Stimulated activated memory B cell treated with anti-CD40 and anti-IgM and Interleukin-4, amounts not matched to agents 10 μg/mL and 1 μg/mL and 100 μg/mL, for 72 hours (primary cell): ENCODE measurements at regions not wholly inside any gene's neighbourhood (a gene's known extent, or its start where the extent isn't known, plus 50 kb on each side); places are given as distances from the start of the nearest gene placed in this dataset.

Experiments used
- ATAC-seq: fragments of 150-1000 bp; cut with Tn5 transposase; 2 replicates; pipeline ENCODE4 v1.10.0; 2021
- H3K27ac Mint-ChIP-seq: one replicate; pipeline ENCODE4 v1.8.0; 2022; ENCODE audit warnings: mild to moderate bottlenecking, mixed read lengths
- H3K27me3 Mint-ChIP-seq: one replicate; pipeline ENCODE4 v1.8.0; 2022; ENCODE audit warnings: mixed read lengths
- H3K36me3 Mint-ChIP-seq: one replicate; pipeline ENCODE4 v1.8.0; 2022; ENCODE audit warnings: mixed read lengths
- H3K4me1 Mint-ChIP-seq: one replicate; pipeline ENCODE4 v1.8.0; 2022; ENCODE audit warnings: mixed read lengths
- H3K4me3 Mint-ChIP-seq: one replicate; pipeline ENCODE4 v1.8.0; 2022; ENCODE audit warnings: mild to moderate bottlenecking, moderate library complexity, mixed read lengths
- H3K9me3 Mint-ChIP-seq: one replicate; pipeline ENCODE4 v1.8.0; 2022; ENCODE audit warnings: mixed read lengths

GRCh38 chr1:235006816-235007215, 121.8 kb downstream of the TOMM20 start:
- Mint-ChIP-seq H3K4me3 (no peak overlapping the region), H3K9me3 (peaks cover 3% of the 10 kb centered on the region), H3K27me3 (no peaks in the 10 kb centered on the region), H3K27ac (peak overlapping the region; percentile 37), H3K36me3 (peaks cover 5% of the 10 kb centered on the region), H3K4me1 (peaks cover 89% of the 10 kb centered on the region)
- no peak for ATAC-seq

- no peak overlapping the region for H3K4me3 Mint-ChIP-seq
- H3K36me3 Mint-ChIP-seq = peaks cover 5% of the 10 kb centered on the region
- peak overlapping the region; percentile 37 for H3K27ac Mint-ChIP-seq
- peaks cover 3% of the 10 kb centered on the region for H3K9me3 Mint-ChIP-seq
- peaks cover 87% of the 10 kb centered on the region for H3K4me1 Mint-ChIP-seq
- no peaks in the 10 kb centered on the region for H3K27me3 Mint-ChIP-seq
- no peak for ATAC-seq
Observed at GRCh38 chr1:235006132-235006721, 122.4 kb downstream of the TOMM20 start.

GRCh38 chr1:235004840-235005391, 123.7 kb downstream of the TOMM20 start:
- Mint-ChIP-seq H3K4me1 (peaks cover 74% of the 10 kb centered on the region), H3K36me3 (peaks cover 4% of the 10 kb centered on the region), H3K27ac (peak overlapping the region; percentile 78), H3K9me3 (peaks cover 3% of the 10 kb centered on the region), H3K27me3 (no peaks in the 10 kb centered on the region), H3K4me3 (peak overlapping the region; percentile 21)
- ATAC-seq = peak; percentile 73

- Mint-ChIP-seq H3K36me3 (no peaks in the 10 kb centered on the region), H3K27ac (peak overlapping the region; percentile 78), H3K9me3 (peaks cover 3% of the 10 kb centered on the region), H3K4me1 (peaks cover 68% of the 10 kb centered on the region), H3K27me3 (no peaks in the 10 kb centered on the region), H3K4me3 (no peak overlapping the region)
- ATAC-seq = no peak
Observed at GRCh38 chr1:235004276-235004675, 124.4 kb downstream of the TOMM20 start.

- ATAC-seq = no peak
- peaks cover 3% of the 10 kb centered on the region for H3K9me3 Mint-ChIP-seq
- H3K27me3 Mint-ChIP-seq = no peaks in the 10 kb centered on the region
- no peak overlapping the region for H3K4me3 Mint-ChIP-seq
- H3K36me3 Mint-ChIP-seq = no peaks in the 10 kb centered on the region
- H3K4me1 Mint-ChIP-seq = peaks cover 54% of the 10 kb centered on the region
- peak overlapping the region; percentile 78 for H3K27ac Mint-ChIP-seq
Observed at GRCh38 chr1:235002706-235003300, 125.8 kb downstream of the TOMM20 start.

- H3K27ac Mint-ChIP-seq = no peak overlapping the region
- H3K4me3 Mint-ChIP-seq = no peak overlapping the region
- H3K36me3 Mint-ChIP-seq = no peaks in the 10 kb centered on the region
- peaks cover 27% of the 10 kb centered on the region for H3K4me1 Mint-ChIP-seq
- no peak for ATAC-seq
- no peaks in the 10 kb centered on the region for H3K27me3 Mint-ChIP-seq
- H3K9me3 Mint-ChIP-seq = peaks cover 3% of the 10 kb centered on the region
Observed at GRCh38 chr1:234999513-234999940, 129.1 kb downstream of the TOMM20 start.

GRCh38 chr1:234997896-234998741, 130.5 kb downstream of the TOMM20 start:
- H3K36me3 Mint-ChIP-seq = no peaks in the 10 kb centered on the region
- H3K9me3 Mint-ChIP-seq = no peaks in the 10 kb centered on the region
- no peaks in the 10 kb centered on the region for H3K27me3 Mint-ChIP-seq
- no peak overlapping the region for H3K4me3 Mint-ChIP-seq
- peaks cover 16% of the 10 kb centered on the region for H3K4me1 Mint-ChIP-seq
- peak overlapping the region; percentile 39 for H3K27ac Mint-ChIP-seq
- no peak for ATAC-seq

- no peaks in the 10 kb centered on the region for H3K9me3 Mint-ChIP-seq
- no peaks in the 10 kb centered on the region for H3K36me3 Mint-ChIP-seq
- H3K4me1 Mint-ChIP-seq = peaks cover 12% of the 10 kb centered on the region
- peak overlapping the region; percentile 39 for H3K27ac Mint-ChIP-seq
- no peaks in the 10 kb centered on the region for H3K27me3 Mint-ChIP-seq
- H3K4me3 Mint-ChIP-seq = no peak overlapping the region
- ATAC-seq = no peak
Observed at GRCh38 chr1:234997201-234997895, 131.3 kb downstream of the TOMM20 start.

GRCh38 chr1:234996245-234996757, 132.3 kb downstream of the TOMM20 start:
- Mint-ChIP-seq H3K27me3 (no peaks in the 10 kb centered on the region), H3K4me1 (peaks cover 12% of the 10 kb centered on the region), H3K36me3 (no peaks in the 10 kb centered on the region), H3K9me3 (peaks cover under 1% of the 10 kb centered on the region), H3K27ac (no peak overlapping the region), H3K4me3 (no peak overlapping the region)
- no peak for ATAC-seq

GRCh38 chr1:234994436-234995295, 134.0 kb downstream of the TOMM20 start:
- Mint-ChIP-seq H3K9me3 (peaks cover 5% of the 10 kb centered on the region), H3K27ac (peak overlapping the region; percentile 43), H3K4me3 (no peak overlapping the region), H3K4me1 (peaks cover 23% of the 10 kb centered on the region), H3K36me3 (no peaks in the 10 kb centered on the region), H3K27me3 (no peaks in the 10 kb centered on the region)
- no peak for ATAC-seq

GRCh38 chr1:234992065-234992464, 136.6 kb downstream of the TOMM20 start:
- Mint-ChIP-seq H3K4me1 (peaks cover 46% of the 10 kb centered on the region), H3K9me3 (peaks cover 5% of the 10 kb centered on the region), H3K27me3 (no peaks in the 10 kb centered on the region), H3K27ac (no peak overlapping the region), H3K36me3 (no peaks in the 10 kb centered on the region), H3K4me3 (no peak overlapping the region)
- no peak for ATAC-seq

GRCh38 chr1:234990874-234991801, 137.5 kb downstream of the TOMM20 start:
- H3K27ac Mint-ChIP-seq = peak overlapping the region; percentile 89
- no peaks in the 10 kb centered on the region for H3K36me3 Mint-ChIP-seq
- no peaks in the 10 kb centered on the region for H3K27me3 Mint-ChIP-seq
- peak overlapping the region; percentile 15 for H3K4me3 Mint-ChIP-seq
- H3K4me1 Mint-ChIP-seq = peaks cover 53% of the 10 kb centered on the region
- peak; percentile 54 for ATAC-seq
- peaks cover 5% of the 10 kb centered on the region for H3K9me3 Mint-ChIP-seq

GRCh38 chr1:234990328-234990675, 138.3 kb downstream of the TOMM20 start:
- H3K36me3 Mint-ChIP-seq = no peaks in the 10 kb centered on the region
- ATAC-seq = no peak
- H3K27ac Mint-ChIP-seq = peak overlapping the region; percentile 89
- no peak overlapping the region for H3K4me3 Mint-ChIP-seq
- H3K9me3 Mint-ChIP-seq = peaks cover 5% of the 10 kb centered on the region
- no peaks in the 10 kb centered on the region for H3K27me3 Mint-ChIP-seq
- peaks cover 56% of the 10 kb centered on the region for H3K4me1 Mint-ChIP-seq
